ENCODE measurements at regions not wholly inside any gene's neighbourhood (a gene's known extent, or its start where the extent isn't known, plus 50 kb on each side); places are given as distances from the start of the nearest gene placed in this dataset.

DNA sequence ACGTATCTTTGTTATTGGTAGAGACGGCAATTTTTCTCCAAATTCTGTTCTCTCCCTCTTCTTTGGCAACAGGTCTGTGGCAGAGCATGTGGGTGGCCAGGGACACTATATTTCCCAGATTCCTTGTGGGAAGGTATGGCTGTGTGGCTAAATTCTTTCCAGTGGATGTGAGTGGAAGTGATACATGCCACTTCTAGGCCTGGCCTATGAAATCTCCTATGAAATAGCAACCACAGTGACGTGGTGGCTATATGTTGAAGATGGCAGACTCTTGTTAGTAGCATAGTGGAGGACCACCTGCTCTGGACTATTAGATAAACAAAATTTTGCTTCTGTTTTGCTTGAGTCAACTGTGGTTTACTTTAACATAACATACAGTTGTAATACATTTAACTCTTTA, 243.3 kb downstream of the IL20RB start:
- no peak for DNase-seq (ENCODE audit: extremely low read depth, low read depth)
- TF ChIP-seq, protein P1, sequence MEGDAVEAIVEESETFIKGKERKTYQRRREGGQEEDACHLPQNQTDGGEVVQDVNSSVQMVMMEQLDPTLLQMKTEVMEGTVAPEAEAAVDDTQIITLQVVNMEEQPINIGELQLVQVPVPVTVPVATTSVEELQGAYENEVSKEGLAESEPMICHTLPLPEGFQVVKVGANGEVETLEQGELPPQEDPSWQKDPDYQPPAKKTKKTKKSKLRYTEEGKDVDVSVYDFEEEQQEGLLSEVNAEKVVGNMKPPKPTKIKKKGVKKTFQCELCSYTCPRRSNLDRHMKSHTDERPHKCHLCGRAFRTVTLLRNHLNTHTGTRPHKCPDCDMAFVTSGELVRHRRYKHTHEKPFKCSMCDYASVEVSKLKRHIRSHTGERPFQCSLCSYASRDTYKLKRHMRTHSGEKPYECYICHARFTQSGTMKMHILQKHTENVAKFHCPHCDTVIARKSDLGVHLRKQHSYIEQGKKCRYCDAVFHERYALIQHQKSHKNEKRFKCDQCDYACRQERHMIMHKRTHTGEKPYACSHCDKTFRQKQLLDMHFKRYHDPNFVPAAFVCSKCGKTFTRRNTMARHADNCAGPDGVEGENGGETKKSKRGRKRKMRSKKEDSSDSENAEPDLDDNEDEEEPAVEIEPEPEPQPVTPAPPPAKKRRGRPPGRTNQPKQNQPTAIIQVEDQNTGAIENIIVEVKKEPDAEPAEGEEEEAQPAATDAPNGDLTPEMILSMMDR (IDR thresholded peaks at IDR 0.05; ENCODE audit: low read depth, low read length) = no peak

DNA sequence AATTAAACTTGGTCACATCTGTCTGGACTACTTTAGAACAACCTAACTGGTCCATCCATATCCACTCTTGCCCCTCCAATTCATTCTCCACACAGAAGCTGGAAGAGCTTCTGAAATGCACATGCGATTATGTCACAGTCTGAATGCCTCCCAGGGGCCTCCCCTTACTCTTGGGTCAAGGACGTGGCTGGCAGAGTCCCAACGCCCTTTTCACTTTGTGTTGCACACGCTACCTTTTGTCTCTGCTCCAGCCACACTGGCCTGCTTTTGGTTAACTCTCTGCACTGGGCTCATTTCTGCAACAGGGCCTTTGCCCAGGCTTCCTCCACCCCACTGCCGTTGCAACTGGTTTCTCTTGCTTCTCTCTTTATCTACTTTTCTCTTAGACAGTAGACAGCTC, 245.2 kb downstream of the IL20RB start:
- TF ChIP-seq, protein P1 (IDR thresholded peaks at IDR 0.05; ENCODE audit: low read depth, low read length) = no peak
- DNase-seq (ENCODE audit: extremely low read depth, low read depth) = no peak

DNA sequence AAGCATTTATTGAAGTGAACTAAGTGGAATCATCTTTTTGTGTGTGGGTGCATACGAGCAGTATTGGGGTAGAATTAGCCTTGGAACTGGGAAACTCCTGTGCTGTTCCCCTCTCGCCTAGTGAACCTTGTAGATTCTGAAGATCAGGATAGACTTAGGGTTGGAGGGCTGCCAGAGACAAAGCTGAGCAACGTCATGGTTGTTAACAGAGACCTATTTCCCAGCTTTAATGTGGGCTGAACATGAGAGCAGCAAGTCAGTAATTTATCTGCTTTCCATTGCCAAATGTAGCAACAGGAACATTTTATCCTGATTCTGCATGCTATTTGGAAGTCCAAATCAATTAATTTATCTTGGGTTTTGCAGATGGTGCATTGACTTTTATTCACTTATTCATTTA, 246.6 kb downstream of the IL20RB start:
- TF ChIP-seq, protein P1 (IDR thresholded peaks at IDR 0.05; ENCODE audit: low read depth, low read length) = no peak
- DNase-seq (ENCODE audit: extremely low read depth, low read depth) = no peak

DNA sequence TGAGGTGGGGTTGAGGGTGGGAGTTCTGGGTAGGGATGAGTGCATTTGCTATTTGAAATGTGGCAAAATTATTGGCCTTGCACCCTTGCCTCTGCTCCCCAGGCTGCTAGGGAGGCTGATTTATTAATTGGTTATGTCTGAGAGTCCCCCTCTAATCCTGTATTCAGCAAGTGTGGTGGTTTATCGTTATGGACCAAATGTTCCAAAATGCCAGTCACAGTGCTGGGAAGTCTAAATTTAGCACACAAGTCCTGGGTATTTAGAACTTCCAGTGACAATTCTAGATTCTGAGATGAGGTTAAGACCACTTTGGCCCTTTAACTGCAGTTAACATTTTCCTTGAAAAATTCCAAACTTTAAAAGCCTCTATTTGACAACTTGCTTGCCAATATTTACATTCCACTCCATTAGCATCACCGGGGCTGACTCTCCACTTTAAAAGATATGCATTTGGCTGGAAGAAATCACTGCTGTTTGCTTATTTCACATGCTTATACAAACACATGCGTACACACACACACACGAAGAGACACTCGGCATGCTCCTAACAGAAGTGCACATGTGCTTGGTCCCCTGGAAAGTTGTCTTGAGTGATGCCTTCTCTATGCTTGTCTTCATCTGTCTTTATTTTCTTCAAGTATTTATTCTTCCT, 247.7 kb downstream of the IL20RB start:
- TF ChIP-seq, protein P1 (IDR thresholded peaks at IDR 0.05; ENCODE audit: low read depth, low read length) = no peak
- DNase-seq (ENCODE audit: extremely low read depth, low read depth) = no peak

DNA sequence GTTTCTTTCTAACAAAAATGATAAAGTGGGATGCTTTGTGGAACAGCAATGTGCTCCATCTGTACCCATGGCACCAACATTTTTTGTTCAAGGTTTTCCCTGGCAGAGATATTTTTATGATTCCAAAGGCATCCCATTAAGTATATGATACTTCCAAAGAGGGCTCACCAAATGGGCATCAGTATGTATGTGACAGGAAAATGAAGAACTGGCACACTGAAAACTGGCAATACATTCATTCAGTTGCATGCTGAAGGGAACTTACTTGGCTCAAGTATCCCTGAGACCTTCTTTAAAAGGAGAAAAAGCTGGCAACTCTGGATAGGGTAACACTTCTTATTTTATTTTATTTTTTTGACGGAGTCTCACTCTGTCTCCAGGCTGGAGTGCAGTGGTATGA, 249.8 kb downstream of the IL20RB start:
- TF ChIP-seq, protein P1 (IDR thresholded peaks at IDR 0.05; ENCODE audit: low read depth, low read length) = no peak

DNA sequence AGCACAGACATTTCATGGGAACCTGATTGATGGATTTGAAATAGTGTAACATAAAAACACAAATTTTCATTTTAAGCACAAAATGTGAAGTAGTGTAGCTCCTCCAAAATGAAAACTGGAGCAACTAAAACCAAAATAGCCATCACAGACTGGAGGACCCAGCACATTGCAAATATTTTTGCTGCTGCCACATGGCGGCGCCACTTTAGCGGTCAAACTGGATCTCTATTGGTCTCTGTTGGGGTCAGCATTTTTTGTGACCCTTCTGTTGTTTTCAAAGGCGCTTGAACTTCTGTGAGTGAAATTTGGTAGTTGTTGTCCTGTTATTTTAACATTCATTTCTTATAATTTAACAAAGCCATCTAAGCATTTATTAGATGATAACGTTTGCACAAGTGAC, 259.9 kb downstream of the IL20RB start:
- DNase-seq (ENCODE audit: extremely low read depth, low read depth) = no peak
- TF ChIP-seq, protein P1 (IDR thresholded peaks at IDR 0.05; ENCODE audit: low read depth, low read length) = no peak

More for the DNA sequence above, 249.8 kb downstream of the IL20RB start:
- DNase-seq (ENCODE audit: extremely low read depth, low read depth) = no peak

DNA sequence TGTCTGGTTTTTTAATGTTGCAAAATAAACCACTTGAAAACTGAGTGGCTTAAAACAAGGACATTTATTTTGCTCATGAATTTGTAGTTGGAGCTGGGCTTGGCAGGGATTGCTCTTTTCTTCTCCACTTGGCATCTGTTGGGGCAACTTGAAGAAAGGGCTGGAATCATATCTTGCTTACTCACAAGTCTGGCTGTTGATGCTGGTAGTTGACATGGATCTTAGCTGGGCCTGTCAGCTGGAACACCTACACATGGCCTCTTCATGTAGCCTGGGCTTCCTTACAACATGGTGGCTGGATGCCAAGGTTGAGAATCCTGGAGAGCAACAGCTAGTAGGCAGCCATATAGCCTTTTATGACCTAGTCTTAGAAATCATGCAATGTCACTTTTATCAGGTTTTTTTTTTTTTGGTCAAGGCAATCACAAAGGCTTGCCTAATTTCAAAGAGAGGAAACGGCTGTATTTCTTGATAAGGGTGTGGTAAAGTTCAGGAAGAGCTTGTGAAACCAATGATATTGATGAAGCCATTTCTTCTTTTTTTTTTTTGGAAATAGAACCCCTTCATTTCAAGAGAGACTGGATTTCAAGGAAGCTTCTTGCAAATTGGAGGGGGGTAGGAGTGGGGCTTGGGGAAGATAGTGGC, 262.1 kb downstream of the IL20RB start:
- TF ChIP-seq, protein P1 (IDR thresholded peaks at IDR 0.05; ENCODE audit: low read depth, low read length) = no peak
- no peak for DNase-seq (ENCODE audit: extremely low read depth, low read depth)
